WERI-Rb-1 (cell line): ENCODE measurements at regions not wholly inside any gene's neighbourhood (a gene's known extent, or its start where the extent isn't known, plus 50 kb on each side); places are given as distances from the start of the nearest gene placed in this dataset.
"Not testable (repeated sequence)": the region's sequence is repeated elsewhere in the genome, so short reads cannot be mapped to it uniquely, and the experiment has no call there.

ENCODE experiments used
- DNase-seq: peaks from one replicate; pipeline ENCODE4 v3.0.0-alpha.2; 2020
- H3K27ac ChIP-seq: fragments of 250-450 bp; sonication (Bioruptor Pico); 2 replicates; pipeline ENCODE4 v1.5.1; 2020; ENCODE audit warnings: mild to moderate bottlenecking, moderate library complexity
- H3K27me3 ChIP-seq: fragments of 250-450 bp; sonication (Bioruptor Pico); 2 replicates; pipeline ENCODE4 v1.5.1; 2021; ENCODE audit warnings: mild to moderate bottlenecking, low read depth, moderate library complexity; ENCODE audit not compliant: insufficient read depth, severe bottlenecking
- H3K36me3 ChIP-seq: fragments of 250-450 bp; sonication (Bioruptor Pico); 2 replicates; pipeline ENCODE4 v1.5.1; 2020; ENCODE audit warnings: mild to moderate bottlenecking, moderate library complexity
- H3K4me3 ChIP-seq: 2 replicates; pipeline ENCODE4 v1.5.1; 2011; ENCODE audit warnings: low read depth, mild to moderate bottlenecking, control low read depth, low read length
- H3K9me3 ChIP-seq: fragments of 250-450 bp; sonication (Bioruptor Pico); 2 replicates; pipeline ENCODE4 v1.5.1; 2021; ENCODE audit warnings: mild to moderate bottlenecking, moderate library complexity; ENCODE audit not compliant: severe bottlenecking
- TF ChIP-seq, protein P1 (sequence below): IDR thresholded peaks from 2 replicates; pipeline ENCODE4 v1.5.1; 2011; ENCODE audit warnings: low read depth, mild to moderate bottlenecking, control low read depth, inconsistent platforms, low read length

- no peaks in the 10 kb centered on the region for H3K27me3 ChIP-seq
- no peak for DNase-seq
- H3K27ac ChIP-seq = no peak overlapping the region
- no peaks in the 10 kb centered on the region for H3K9me3 ChIP-seq
- TF ChIP-seq, protein P1, sequence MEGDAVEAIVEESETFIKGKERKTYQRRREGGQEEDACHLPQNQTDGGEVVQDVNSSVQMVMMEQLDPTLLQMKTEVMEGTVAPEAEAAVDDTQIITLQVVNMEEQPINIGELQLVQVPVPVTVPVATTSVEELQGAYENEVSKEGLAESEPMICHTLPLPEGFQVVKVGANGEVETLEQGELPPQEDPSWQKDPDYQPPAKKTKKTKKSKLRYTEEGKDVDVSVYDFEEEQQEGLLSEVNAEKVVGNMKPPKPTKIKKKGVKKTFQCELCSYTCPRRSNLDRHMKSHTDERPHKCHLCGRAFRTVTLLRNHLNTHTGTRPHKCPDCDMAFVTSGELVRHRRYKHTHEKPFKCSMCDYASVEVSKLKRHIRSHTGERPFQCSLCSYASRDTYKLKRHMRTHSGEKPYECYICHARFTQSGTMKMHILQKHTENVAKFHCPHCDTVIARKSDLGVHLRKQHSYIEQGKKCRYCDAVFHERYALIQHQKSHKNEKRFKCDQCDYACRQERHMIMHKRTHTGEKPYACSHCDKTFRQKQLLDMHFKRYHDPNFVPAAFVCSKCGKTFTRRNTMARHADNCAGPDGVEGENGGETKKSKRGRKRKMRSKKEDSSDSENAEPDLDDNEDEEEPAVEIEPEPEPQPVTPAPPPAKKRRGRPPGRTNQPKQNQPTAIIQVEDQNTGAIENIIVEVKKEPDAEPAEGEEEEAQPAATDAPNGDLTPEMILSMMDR = no peak
- no peak overlapping the region for H3K4me3 ChIP-seq
- no peaks in the 10 kb centered on the region for H3K36me3 ChIP-seq
Measured at GRCh38 chr14:104268295-104268694, 129.9 kb downstream of the KIF26A start.

DNA sequence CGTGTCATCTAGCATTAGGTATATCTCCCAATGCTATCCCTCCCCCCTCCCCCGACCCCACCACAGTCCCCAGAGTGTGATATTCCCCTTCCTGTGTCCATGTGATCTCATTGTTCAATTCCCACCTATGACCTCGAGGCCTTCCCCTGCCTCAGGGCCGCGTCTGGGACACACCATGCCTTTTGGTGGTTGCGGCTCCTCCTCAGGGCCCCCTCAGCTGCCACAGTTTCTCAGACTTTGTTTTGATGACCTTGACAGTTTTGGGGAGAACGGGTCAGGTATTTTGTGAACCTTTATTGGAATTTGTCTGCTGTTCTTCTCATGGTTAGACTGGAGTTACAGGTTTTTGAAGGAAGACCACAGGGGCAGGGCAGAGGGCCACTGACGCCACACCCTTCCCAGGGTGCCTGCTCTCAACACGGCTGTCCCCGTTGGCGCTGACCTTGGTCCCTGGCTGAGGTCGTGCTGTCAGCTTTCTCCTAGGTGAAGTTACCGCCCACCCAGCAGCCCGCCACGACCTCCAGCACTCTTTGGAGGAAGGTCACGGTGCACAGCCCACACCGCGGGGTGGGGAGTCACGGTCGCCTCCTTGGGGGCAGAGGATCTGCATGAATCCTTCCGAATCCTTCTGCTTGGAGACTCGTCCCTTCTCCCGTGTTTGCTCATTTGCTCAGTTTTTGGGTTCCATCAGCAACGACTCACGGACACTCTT, 130.5 kb downstream of the KIF26A start:
- Histone ChIP-seq H3K4me3 (no peak overlapping the region), H3K27me3 (no peaks in the 10 kb centered on the region), H3K9me3 (no peaks in the 10 kb centered on the region), H3K27ac (no peak overlapping the region), H3K36me3 (no peaks in the 10 kb centered on the region)
- no peak for DNase-seq
- TF ChIP-seq, protein P1 = no peak

GRCh38 chr14:104269511-104270241, 131.3 kb downstream of the KIF26A start:
- H3K9me3 ChIP-seq, H3K27ac ChIP-seq, H3K36me3 ChIP-seq, H3K27me3 ChIP-seq, H3K4me3 ChIP-seq, DNase-seq: not testable (repeated sequence)

- Histone ChIP-seq H3K9me3 (no peaks in the 10 kb centered on the region), H3K27ac (no peak overlapping the region), H3K36me3 (no peaks in the 10 kb centered on the region), H3K4me3 (no peak overlapping the region), H3K27me3 (no peaks in the 10 kb centered on the region)
- TF ChIP-seq, protein P1 = no peak
- no peak for DNase-seq
Measured at GRCh38 chr14:104271391-104271790, 133.0 kb downstream of the KIF26A start.

GRCh38 chr14:104274806-104275205, 136.4 kb downstream of the KIF26A start:
- Histone ChIP-seq H3K4me3 (no peak overlapping the region), H3K36me3 (no peaks in the 10 kb centered on the region), H3K9me3 (no peaks in the 10 kb centered on the region), H3K27me3 (no peaks in the 10 kb centered on the region), H3K27ac (no peak overlapping the region)
- TF ChIP-seq, protein P1 = no peak
- DNase-seq = no peak

GRCh38 chr14:104277416-104278213, 139.2 kb downstream of the KIF26A start:
- no peak overlapping the region for H3K4me3 ChIP-seq
- TF ChIP-seq, protein P1 = no peak
- H3K27me3 ChIP-seq = no peaks in the 10 kb centered on the region
- H3K9me3 ChIP-seq = no peaks in the 10 kb centered on the region
- H3K36me3 ChIP-seq = no peaks in the 10 kb centered on the region
- no peak for DNase-seq
- H3K27ac ChIP-seq = no peak overlapping the region
